ENCODE measurements at regions not wholly inside any gene's neighbourhood (a gene's known extent, or its start where the extent isn't known, plus 50 kb on each side); places are given as distances from the start of the nearest gene placed in this dataset.
A peak's percentile ranks its signal among the peaks of the same experiment; 100 is the strongest.
"Not testable (repeated sequence)": the region's sequence is repeated elsewhere in the genome, so short reads cannot be mapped to it uniquely, and the experiment has no call there.

GRCh38 chrX:41003506-41004270, 81.6 kb upstream of the USP9X start:
- TF ChIP-seq, protein P1, sequence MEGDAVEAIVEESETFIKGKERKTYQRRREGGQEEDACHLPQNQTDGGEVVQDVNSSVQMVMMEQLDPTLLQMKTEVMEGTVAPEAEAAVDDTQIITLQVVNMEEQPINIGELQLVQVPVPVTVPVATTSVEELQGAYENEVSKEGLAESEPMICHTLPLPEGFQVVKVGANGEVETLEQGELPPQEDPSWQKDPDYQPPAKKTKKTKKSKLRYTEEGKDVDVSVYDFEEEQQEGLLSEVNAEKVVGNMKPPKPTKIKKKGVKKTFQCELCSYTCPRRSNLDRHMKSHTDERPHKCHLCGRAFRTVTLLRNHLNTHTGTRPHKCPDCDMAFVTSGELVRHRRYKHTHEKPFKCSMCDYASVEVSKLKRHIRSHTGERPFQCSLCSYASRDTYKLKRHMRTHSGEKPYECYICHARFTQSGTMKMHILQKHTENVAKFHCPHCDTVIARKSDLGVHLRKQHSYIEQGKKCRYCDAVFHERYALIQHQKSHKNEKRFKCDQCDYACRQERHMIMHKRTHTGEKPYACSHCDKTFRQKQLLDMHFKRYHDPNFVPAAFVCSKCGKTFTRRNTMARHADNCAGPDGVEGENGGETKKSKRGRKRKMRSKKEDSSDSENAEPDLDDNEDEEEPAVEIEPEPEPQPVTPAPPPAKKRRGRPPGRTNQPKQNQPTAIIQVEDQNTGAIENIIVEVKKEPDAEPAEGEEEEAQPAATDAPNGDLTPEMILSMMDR (IDR thresholded peaks at IDR 0.05; ENCODE audit: low read depth, low read length) = no peak
- no peak overlapping the region for H3K4me3 ChIP-seq (ENCODE audit: low read depth, low read length)

GRCh38 chrX:41005445-41005992, 79.7 kb upstream of the USP9X start:
- H3K4me3 ChIP-seq (ENCODE audit: low read depth, low read length) = no peak overlapping the region
- TF ChIP-seq, protein P1 (IDR thresholded peaks at IDR 0.05; ENCODE audit: low read depth, low read length) = no peak

GRCh38 chrX:41009850-41010846, 75.1 kb upstream of the USP9X start:
- TF ChIP-seq, protein P1 (IDR thresholded peaks at IDR 0.05; ENCODE audit: low read depth, low read length) = 0 out of 2 replicates have a peak, but pooled peaks have one; percentile 6
- H3K4me3 ChIP-seq (ENCODE audit: low read depth, low read length) = peak overlapping the region; percentile 33

- H3K4me3 ChIP-seq (ENCODE audit: low read depth, low read length) = no peak overlapping the region
- TF ChIP-seq, protein P1 (IDR thresholded peaks at IDR 0.05; ENCODE audit: low read depth, low read length) = no peak
Observed at GRCh38 chrX:41014776-41015360, 70.4 kb upstream of the USP9X start.

GRCh38 chrX:41017785-41018184, 67.5 kb upstream of the USP9X start:
- not testable (repeated sequence) for H3K4me3 ChIP-seq (ENCODE audit: low read depth, low read length)

DNA sequence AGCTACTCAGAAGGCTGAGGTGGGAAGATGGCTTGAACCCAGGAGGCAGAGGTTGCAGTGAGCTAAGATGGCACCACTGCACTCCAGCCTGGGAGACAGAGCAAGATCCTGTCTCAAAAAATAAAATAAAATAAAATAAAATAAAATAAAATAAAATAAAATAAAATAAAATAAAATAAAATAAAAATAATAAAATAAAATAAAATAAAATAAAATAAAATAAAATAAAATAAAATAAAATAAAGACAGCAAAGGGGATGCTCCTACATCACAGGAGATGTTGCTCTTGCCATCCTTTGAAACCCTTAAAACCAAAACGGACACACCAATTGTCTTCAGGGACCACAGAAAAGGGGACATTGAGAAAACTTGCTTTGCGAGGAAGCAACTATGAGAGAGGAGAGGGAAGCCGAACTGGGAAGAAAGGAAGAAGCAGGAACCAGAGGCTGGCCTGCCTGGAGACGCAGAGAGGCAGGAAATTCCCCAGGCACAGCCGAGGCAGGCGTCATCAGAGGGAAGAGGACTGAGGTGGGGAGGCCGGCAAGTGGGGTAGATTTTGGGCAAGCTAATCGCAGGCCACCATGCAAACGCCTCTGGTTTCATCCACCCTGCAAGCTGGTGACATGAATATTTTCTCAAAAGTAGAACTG, 66.7 kb upstream of the USP9X start:
- H3K4me3 ChIP-seq (ENCODE audit: low read depth, low read length) = not testable (repeated sequence)

DNA sequence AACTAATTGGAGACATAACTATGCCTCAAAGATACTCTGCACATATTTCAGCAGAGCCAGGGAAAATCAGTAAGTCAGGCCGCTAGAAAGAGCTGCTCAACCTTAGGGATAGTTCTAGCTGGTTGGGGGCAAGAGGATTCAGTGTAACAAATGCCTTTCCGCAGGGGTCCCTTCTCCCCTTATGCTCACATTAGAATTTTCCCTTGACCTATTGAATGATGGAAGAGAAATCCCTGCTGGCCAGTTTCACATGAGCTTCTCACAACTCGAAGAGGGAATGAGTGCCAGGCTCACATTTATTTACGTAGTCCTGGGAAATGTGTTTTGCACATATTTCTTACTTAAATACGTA, 66.2 kb upstream of the USP9X start:
- TF ChIP-seq, protein P1 (IDR thresholded peaks at IDR 0.05; ENCODE audit: low read depth, low read length) = no peak
- no peak overlapping the region for H3K4me3 ChIP-seq (ENCODE audit: low read depth, low read length)

All from WI38 (cell line).